HUDEP-2 (cell line): ENCODE measurements at regions not wholly inside any gene's neighbourhood (a gene's known extent, or its start where the extent isn't known, plus 50 kb on each side); places are given as distances from the start of the nearest gene placed in this dataset.
A peak's percentile ranks its signal among the peaks of the same experiment; 100 is the strongest.
"Not testable (repeated sequence)": the region's sequence is repeated elsewhere in the genome, so short reads cannot be mapped to it uniquely, and the experiment has no call there.

Source experiments
- DNase-seq, 76 experiments: peaks; one replicate each; lab custom pipeline; 2025; ENCODE audit not compliant: unreplicated experiment in 76 of 76; lab: John Stamatoyannopoulos, UW

GRCh38 chr7:20466543-20467021 lies 135.9 kb downstream of the ITGB8 start:
- DNase-seq: no peak

GRCh38 chr7:20470082-20470481 lies 139.4 kb downstream of the ITGB8 start:
- no peak for DNase-seq

GRCh38 chr7:20470726-20471125 lies 140.0 kb downstream of the ITGB8 start:
- peak in 6 of 76 experiments; percentile 1 to 32 (median 14) for DNase-seq

DNA sequence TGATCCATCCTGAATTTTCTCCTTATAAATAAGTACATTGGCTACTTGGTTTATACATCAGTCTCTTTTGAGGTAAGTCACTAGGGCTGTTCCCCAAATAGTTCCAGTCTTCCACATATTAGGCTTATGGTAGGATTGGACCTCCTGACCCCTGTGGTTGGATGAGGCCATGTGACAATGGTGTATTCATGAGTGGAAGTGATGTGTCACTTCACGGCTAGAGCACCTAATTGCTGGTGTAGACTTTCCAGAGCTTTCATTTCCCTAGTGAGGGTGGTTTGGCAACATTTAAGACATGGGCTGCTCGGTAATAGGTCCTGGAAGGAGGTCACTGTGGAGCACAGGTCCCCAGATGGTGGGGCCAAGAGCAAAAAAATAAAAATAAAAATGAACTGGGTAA lies 141.2 kb upstream of the ABCB5 start:
- no peak for DNase-seq

DNA sequence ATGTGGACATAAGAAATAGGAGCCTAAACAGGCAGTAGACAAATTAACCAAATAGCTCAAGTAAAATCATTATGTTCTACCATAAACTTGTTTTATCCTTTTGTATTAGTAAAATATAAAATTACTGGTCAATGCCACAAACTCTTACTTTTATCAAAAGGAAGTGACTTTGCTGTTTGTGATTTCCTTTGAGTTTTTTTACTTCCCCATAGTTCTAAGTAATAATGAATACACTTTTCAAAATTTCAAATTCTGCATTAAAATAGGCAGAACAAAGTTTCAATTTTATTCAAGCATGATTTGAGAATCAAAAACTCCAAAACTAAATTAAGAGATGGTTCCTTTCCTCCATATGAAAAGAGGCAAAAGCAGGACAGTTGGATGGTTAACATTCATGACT lies 139.7 kb upstream of the ABCB5 start:
- no peak for DNase-seq

- DNase-seq: no peak
Observed at GRCh38 chr7:20477067-20477466, 138.4 kb upstream of the ABCB5 start.

DNA sequence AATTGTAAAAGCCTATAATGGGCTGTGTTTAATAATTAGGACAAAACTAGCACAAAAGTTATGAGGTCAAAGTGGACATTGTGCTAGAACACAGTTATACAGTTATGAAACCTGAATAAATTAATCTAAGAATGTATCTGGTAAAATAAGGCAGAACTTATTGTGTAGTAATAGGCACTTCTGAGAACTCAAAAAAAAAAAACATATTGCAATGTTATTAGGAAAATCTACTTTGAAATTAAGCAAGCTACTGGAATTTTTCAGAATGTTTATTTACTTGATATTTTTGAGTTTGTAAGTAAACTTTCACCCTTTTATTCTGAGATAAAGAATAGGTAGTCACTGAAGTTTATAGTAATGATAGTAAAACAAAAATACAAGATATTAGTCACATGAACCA lies 135.8 kb upstream of the ABCB5 start:
- no peak for DNase-seq

GRCh38 chr7:20482071-20482470 lies 133.4 kb upstream of the ABCB5 start:
- no peak for DNase-seq

GRCh38 chr7:20484356-20484755 lies 131.1 kb upstream of the ABCB5 start:
- DNase-seq: no peak

DNA sequence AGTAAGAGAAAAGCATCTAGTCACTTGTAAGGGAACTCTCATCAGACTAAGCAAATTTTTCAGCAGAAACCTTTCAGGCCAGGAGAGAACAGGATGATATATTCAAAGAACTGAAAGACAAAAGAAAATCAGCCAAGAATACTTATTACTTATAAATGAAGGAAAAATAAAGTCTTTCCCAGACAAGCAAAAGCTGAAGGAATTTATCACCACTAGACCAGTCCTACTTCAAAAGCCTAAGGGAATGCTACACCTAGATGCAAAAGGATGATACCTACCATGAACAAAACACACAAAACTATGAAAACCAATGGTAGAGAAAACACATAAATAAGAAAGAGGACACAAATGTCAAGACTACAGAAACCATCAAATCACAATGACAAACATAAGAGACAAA lies 126.6 kb upstream of the ABCB5 start:
- no peak for DNase-seq

GRCh38 chr7:20491284-20491683 lies 124.2 kb upstream of the ABCB5 start:
- DNase-seq: no peak

- DNase-seq: no peak
Observed at GRCh38 chr7:20494566-20494965, 120.9 kb upstream of the ABCB5 start.

GRCh38 chr7:20501473-20501872 lies 114.0 kb upstream of the ABCB5 start:
- not testable (repeated sequence) for DNase-seq

- no peak for DNase-seq
Observed at GRCh38 chr7:20503278-20503950, 112.1 kb upstream of the ABCB5 start.

GRCh38 chr7:20504060-20504459 lies 111.4 kb upstream of the ABCB5 start:
- DNase-seq: no peak

- no peak for DNase-seq
Observed at GRCh38 chr7:20506175-20506574, 109.3 kb upstream of the ABCB5 start.

GRCh38 chr7:20507157-20507556 lies 108.3 kb upstream of the ABCB5 start:
- DNase-seq: no peak

DNA sequence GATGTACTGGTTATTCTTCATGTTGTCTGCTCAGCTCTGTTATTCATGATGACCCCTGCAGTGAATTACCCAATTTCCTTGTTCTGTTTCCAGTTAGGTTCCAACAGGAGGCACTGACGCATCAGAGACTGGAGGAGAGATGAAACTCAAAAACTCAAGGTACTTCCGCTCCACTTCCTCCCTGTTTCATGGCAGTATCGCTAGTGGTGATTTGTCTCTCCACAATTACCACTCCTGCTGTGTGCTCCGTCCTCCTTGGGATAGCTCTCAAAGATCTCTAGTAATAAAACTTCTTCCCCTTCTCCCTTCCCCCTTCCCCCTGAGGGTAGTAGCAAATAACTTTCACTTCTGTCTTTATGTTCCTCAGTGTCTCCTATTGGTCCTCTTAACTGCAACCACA lies 107.4 kb upstream of the ABCB5 start:
- DNase-seq: no peak

- DNase-seq: no peak
Observed at GRCh38 chr7:20509892-20510572, 105.4 kb upstream of the ABCB5 start.

DNA sequence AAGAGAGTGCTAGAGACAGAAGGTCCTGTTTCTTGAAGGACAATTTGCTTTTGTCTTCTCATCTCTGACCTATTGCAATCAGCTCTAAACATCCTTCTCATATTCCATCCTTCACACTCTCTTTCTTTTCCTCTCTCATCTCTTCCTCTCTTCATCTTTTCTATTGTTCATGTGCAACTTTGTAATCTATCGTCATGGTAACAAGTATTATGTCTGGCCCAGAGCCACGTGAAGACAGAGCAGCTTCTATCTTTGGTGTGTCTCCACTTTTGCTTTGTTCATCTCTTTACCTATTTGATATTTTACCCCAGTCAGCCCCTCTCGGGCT lies 104.9 kb upstream of the ABCB5 start:
- no peak for DNase-seq

GRCh38 chr7:20513341-20513740 lies 102.1 kb upstream of the ABCB5 start:
- no peak for DNase-seq

DNA sequence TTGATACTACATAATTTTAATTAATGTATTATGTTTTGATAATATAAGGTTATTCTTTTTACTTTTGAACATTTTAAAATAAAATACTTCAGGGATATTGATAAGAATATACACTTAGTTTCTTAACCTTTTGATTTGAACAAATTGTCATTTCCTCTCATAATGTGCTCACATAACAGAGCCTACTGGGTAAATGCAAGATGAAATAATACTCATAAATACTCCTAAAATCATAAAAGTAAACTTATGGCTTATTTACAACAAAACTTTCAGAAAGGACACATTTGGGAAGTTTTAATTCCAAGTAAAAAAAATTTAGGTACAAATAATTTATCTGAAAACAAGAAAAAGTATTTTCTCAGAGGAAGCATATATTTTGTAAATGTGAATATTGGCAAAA lies 101.6 kb upstream of the ABCB5 start:
- DNase-seq: no peak

GRCh38 chr7:20514364-20514763 lies 101.1 kb upstream of the ABCB5 start:
- DNase-seq: peak in 2 of 76 experiments; percentile 3 to 10
